Right lobe of liver (tissue), 4 donors: ENCODE measurements at regions not wholly inside any gene's neighbourhood (a gene's known extent, or its start where the extent isn't known, plus 50 kb on each side); places are given as distances from the start of the nearest gene placed in this dataset.
A peak's percentile ranks its signal among the peaks of the same experiment; 100 is the strongest.

Source experiments
- CTCF ChIP-seq, 4 donors: fragments of 200-600 bp in 3 of 4; fragments of 450-650 bp in 1 of 4; IDR thresholded peaks; one replicate each; pipeline versions ENCODE4 v1.5.1 to v1.8.0; 2016 to 2022; ENCODE audit warnings: antibody characterized with exemption in 4 of 4, mild to moderate bottlenecking in 2 of 4
- POLR2A ChIP-seq: fragments of 450-650 bp; IDR thresholded peaks from one replicate; pipeline ENCODE4 v1.6.1; 2017; ENCODE audit warnings: antibody characterized with exemption, mild to moderate bottlenecking
- donor health status: DM: no; HTN: no; CAD: no.
- donor health status: DM: no; HTN: no; CAD: no.
- donor health status: DM: no; HTN: yes; CAD: no.

GRCh38 chr7:13117103-13117502 lies 429.7 kb downstream of the ARL4A start:
- no peak for TF ChIP-seq POLR2A
- peak; percentile 53 to 68 (median 62) for TF ChIP-seq CTCF (IDR thresholded peaks at IDR 0.05)
